GM10266 (cell line): ENCODE measurements at regions not wholly inside any gene's neighbourhood (a gene's known extent, or its start where the extent isn't known, plus 50 kb on each side); places are given as distances from the start of the nearest gene placed in this dataset.

Experiments
- DNase-seq: peaks from one replicate; pipeline ENCODE4 v3.0.0; 2012; ENCODE audit errors: extremely low spot score
- TF ChIP-seq, protein P1 (sequence below): IDR thresholded peaks from 2 replicates; pipeline ENCODE4 v1.5.1; 2012; ENCODE audit warnings: mild to moderate bottlenecking, low read depth; ENCODE audit not compliant: control insufficient read depth, insufficient read depth; ENCODE audit errors: missing control alignments

DNA sequence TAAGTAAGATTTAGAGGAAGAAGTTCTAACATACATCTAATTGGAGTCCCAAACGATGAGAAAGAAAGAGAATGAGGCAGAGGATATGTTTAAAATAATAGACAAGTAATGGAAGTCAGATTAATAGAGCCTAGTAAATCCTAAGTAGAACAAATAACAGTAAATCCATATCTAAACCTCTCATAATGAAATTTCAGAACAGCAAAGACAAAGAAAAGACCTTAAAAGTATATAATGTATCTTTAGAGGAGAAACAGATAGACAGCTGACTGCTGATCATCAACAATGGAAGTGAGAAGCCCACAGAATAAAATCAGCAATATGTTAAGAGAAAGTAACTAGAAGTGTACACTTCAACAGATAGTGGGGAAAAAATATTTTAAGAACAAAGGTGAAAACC lies 536.2 kb upstream of the ZFHX3 start:
- TF ChIP-seq, protein P1, sequence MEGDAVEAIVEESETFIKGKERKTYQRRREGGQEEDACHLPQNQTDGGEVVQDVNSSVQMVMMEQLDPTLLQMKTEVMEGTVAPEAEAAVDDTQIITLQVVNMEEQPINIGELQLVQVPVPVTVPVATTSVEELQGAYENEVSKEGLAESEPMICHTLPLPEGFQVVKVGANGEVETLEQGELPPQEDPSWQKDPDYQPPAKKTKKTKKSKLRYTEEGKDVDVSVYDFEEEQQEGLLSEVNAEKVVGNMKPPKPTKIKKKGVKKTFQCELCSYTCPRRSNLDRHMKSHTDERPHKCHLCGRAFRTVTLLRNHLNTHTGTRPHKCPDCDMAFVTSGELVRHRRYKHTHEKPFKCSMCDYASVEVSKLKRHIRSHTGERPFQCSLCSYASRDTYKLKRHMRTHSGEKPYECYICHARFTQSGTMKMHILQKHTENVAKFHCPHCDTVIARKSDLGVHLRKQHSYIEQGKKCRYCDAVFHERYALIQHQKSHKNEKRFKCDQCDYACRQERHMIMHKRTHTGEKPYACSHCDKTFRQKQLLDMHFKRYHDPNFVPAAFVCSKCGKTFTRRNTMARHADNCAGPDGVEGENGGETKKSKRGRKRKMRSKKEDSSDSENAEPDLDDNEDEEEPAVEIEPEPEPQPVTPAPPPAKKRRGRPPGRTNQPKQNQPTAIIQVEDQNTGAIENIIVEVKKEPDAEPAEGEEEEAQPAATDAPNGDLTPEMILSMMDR = no peak
- no peak for DNase-seq

DNA sequence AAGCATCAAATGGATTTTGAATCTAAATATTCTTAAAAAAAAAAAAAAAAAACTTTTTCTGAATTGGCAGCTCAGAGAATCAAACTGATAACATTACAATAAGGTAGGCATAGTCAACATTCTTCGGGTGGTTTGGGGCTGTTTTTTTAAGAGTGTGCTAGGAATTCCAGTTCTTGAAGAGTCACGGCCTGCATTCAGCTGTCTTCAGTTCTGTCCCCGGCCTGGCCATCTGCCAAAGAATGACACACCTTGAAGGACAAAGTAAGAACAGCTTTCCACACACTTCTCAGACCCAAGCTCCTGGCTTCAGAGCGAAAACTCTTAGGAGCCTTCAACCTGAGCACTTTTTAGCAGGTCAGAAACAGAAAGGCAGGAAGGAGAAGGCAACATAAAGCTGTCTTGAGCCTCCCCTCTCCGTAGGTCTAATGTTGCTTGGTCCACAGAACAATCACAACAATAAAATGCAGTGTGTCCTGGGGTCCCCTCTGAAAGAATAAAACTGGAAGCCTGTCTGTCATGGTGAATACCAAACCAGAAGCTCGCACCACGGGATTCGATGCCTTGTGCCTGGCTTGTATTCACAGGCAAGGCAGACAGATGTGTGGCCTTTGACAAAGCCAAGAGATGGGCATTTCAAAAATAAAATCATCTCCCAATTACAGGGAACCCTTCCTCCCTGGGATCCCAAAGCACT lies 524.4 kb upstream of the ZFHX3 start:
- no peak for DNase-seq
- TF ChIP-seq, protein P1 = no peak

DNA sequence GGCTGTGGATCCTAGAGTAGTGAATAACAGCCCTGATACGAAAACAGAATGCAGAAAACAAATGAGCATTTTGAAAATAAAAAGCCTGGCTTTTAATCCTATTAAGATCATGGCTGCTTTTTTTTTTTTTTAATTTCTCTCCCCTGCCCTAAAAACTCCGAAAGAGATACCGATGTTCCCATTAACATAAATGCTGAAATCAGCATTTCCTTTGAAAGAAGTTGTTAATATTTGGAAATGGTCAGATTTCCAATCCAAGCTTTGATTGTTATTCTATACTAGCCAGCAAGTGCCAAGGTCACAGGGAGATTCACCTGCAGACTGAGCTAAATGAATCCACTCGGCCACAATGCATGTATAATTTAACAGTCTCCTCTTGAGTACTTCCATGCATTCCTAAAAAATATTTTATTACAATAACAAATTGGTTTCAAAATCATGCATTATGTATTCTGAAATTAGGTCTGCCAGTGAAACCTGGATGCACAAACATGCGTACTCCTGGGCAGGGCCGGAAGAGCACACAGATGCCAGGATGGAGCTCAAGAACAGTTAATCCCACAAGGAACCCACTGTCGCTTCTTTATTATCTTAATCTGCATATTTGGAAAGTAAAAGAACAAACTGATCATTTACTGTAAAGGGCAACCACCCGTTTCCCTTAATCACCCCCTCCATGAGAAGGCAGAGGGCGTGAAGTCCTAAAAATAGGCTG lies 521.5 kb upstream of the ZFHX3 start:
- TF ChIP-seq, protein P1 = no peak
- DNase-seq = no peak

DNA sequence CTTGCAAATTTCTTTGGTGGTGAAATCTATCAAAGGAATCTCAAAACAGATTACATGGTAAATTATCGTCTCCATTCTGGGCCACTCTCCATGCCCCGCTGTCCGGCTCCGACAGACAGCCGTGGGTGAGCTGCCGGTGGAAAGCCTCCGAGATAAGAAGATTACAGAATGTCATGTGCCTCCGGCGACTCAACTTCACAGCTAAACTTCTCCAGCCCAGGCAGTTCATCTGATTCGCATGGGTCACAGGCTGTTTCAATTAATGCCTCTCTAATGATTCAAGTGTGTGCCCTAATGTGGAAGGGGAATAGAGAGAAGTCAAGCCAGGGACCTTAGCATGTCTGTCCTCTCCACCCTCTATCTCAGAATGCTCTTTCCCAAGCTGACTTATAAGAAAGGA lies 520.8 kb upstream of the ZFHX3 start:
- TF ChIP-seq, protein P1 = no peak
- DNase-seq = no peak

DNA sequence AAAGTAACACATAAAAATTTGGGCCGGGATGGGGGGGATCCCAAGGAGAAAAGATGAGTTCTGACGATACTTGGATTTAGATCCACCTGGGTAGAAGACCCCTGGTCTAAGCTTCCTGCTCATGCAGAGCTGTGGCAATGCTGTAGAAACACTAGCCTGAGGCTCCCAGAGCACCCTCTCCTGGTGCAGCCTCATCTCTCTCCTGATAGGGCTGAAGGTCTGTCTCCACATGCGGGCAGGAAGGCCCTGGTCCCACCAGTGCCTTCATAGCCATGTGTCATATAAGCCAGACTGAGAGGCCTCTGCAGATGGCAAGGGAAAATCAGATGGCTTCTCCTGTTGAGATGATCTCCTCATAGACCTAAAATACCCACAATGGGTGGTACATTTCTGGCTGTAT lies 518.0 kb upstream of the ZFHX3 start:
- TF ChIP-seq, protein P1 = no peak
- no peak for DNase-seq

DNA sequence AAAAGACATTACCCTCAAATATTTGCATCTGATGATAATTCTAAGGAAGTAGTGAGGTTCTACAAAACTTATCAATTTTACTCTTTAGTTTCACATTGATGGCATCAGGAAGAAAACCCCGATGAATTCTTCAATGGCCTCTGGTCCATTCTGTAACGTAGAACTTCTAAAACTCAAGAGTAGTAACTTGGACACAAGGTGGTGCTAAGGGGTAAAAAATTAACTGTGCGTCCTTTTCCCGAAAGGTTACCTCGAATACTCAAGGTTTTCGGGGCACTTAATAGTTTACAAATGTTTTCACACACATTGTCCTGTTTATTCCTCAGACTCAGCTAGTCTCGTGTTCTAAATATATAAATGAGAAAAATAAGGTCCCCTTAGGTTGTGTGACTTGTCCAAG lies 517.3 kb upstream of the ZFHX3 start:
- DNase-seq = no peak
- TF ChIP-seq, protein P1 = no peak

DNA sequence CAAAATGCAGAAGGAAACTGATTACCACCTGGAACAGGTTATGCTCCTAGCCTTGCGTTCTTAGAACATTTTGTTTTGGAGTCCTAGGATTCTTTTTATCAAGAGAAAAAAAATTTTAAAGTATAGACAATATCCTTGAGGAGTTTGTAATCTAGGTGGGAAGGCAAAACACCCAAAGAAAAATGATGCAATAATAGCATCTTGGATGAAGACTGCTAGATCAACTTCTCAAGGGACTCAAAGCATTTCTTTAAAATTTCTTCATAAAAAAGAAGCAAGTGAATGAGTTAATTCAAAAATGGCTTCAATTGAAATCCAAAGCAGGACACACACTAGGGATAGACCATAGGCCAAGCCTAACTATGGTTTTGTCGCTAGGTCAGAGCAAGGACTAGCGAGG lies 515.8 kb upstream of the ZFHX3 start:
- DNase-seq = no peak
- TF ChIP-seq, protein P1 = no peak
